GM12892 (cell line): ENCODE measurements at regions not wholly inside any gene's neighbourhood (a gene's known extent, or its start where the extent isn't known, plus 50 kb on each side); places are given as distances from the start of the nearest gene placed in this dataset.

Experiments used
- POLR2A ChIP-seq: IDR thresholded peaks from 2 replicates; pipeline ENCODE4 v1.6.1; 2011; ENCODE audit warnings: low read depth, low read length, control low read depth
- POLR2AphosphoS5 ChIP-seq: IDR thresholded peaks from 2 replicates; pipeline ENCODE4 v1.6.1; 2011; ENCODE audit warnings: low read depth, low read length, control low read depth

DNA sequence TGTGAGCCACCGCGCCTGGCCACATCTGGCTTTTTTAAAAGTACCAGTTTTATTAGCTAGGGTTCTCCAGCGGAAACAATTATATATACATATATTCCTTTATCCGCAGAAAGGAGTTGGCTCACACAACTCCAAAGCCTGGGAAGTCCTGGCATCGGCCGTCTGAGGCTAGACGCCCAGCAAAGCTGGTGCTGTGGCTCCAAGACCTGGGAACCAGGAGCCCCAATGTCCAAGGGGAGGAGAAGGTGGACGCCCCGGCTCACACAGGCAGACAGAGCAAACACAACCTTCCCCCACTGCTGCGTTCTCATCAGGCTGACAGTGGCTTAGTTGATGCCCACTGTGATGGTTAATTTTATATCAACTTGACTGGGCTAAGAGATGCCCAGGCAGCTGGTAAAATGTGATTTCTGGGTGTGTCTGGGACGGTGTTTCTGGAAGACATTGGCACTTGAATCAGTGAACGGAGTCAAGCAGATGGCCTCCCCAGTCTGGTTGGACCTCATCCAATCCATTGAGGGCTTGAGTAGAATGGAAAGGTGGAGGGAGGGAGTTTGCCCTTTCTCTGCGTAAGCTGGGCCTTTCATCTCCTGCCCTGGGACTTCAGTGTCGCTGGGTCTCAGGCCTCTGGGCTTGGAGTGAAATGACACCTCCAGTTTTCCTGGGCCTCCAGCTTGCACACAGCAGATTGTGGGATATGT lies 904.4 kb downstream of the BRD1 start:
- TF ChIP-seq POLR2A, result no peak
- TF ChIP-seq POLR2AphosphoS5, result no peak
